GM23248 (cell line): ENCODE measurements at regions not wholly inside any gene's neighbourhood (a gene's known extent, or its start where the extent isn't known, plus 50 kb on each side); places are given as distances from the start of the nearest gene placed in this dataset.

Experiments used
- DNase-seq: peaks from one replicate; pipeline ENCODE4 v3.0.0-alpha.2; 2015
- H2AFZ ChIP-seq: fragments of 200-600 bp; sonication (generic); 2 replicates; pipeline ENCODE4 v1.6.1; 2016; ENCODE audit warnings: antibody characterized with exemption
- H3F3A ChIP-seq: fragments of 200-600 bp; sonication (generic); 2 replicates; pipeline ENCODE4 v1.6.1; 2016; ENCODE audit warnings: mild to moderate bottlenecking, antibody characterized with exemption, mixed run types; ENCODE audit not compliant: insufficient read depth
- H3K27ac ChIP-seq: fragments of 200-600 bp; sonication (generic); 2 replicates; pipeline ENCODE4 v1.5.1; 2016; ENCODE audit warnings: mild to moderate bottlenecking
- H3K27me3 ChIP-seq: fragments of 200-600 bp; sonication (generic); replicated peaks from 2 replicates; pipeline ENCODE4 v1.6.1; 2016; ENCODE audit warnings: mild to moderate bottlenecking; ENCODE audit not compliant: insufficient read depth
- H3K36me3 ChIP-seq: fragments of 200-600 bp; sonication (generic); 2 replicates; pipeline ENCODE4 v1.6.1; 2016; ENCODE audit warnings: low read depth, mild to moderate bottlenecking
- H3K4me1 ChIP-seq: fragments of 200-600 bp; sonication (generic); 2 replicates; pipeline ENCODE4 v1.6.1; 2016; ENCODE audit warnings: mild to moderate bottlenecking; ENCODE audit not compliant: insufficient read depth
- H3K4me2 ChIP-seq: fragments of 200-600 bp; sonication (generic); one replicate; pipeline ENCODE4 v1.6.1; 2016; ENCODE audit warnings: mild to moderate bottlenecking; ENCODE audit not compliant: unreplicated experiment
- H3K4me3 ChIP-seq: fragments of 200-600 bp; sonication (generic); 2 replicates; pipeline ENCODE4 v1.5.1; 2016; ENCODE audit warnings: mild to moderate bottlenecking
- H3K79me2 ChIP-seq: fragments of 200-600 bp; sonication (generic); 2 replicates; pipeline ENCODE4 v1.6.1; 2016; ENCODE audit warnings: mild to moderate bottlenecking; ENCODE audit not compliant: insufficient read depth
- H3K9ac ChIP-seq: fragments of 200-600 bp; sonication (generic); 2 replicates; pipeline ENCODE4 v1.6.1; 2016; ENCODE audit warnings: mild to moderate bottlenecking
- H3K9me2 ChIP-seq: fragments of 200-600 bp; sonication (generic); 2 replicates; pipeline ENCODE4 v1.6.1; 2016; ENCODE audit warnings: mixed run types, mild to moderate bottlenecking, moderate library complexity; ENCODE audit not compliant: insufficient read depth
- H3K9me3 ChIP-seq: fragments of 200-600 bp; sonication (generic); one replicate; pipeline ENCODE4 v1.6.1; 2017; ENCODE audit warnings: low read depth
- H4K20me1 ChIP-seq: fragments of 200-600 bp; sonication (generic); 2 replicates; pipeline ENCODE4 v1.6.0; 2016; ENCODE audit not compliant: insufficient read depth
- EZH2 ChIP-seq: fragments of 200-600 bp; sonication (generic); IDR thresholded peaks from 2 replicates; pipeline ENCODE4 v1.6.1; 2018; ENCODE audit warnings: antibody characterized with exemption, mild to moderate bottlenecking; ENCODE audit not compliant: insufficient read depth, poor library complexity, severe bottlenecking
- EZH2phosphoT487 ChIP-seq: fragments of 200-600 bp; sonication (generic); IDR thresholded peaks from 2 replicates; pipeline ENCODE4 v1.6.1; 2018; ENCODE audit warnings: antibody characterized with exemption, moderate library complexity, mild to moderate bottlenecking, low read depth; ENCODE audit not compliant: insufficient read depth
- WGBS, 2 experiments: methylation state at CpG; one replicate each; pipeline ENCODE4 v1.1.6; 2015 to 2017; ENCODE audit warnings: low lambda C conversion rate in 2 of 2, low coverage in 1 of 2; ENCODE audit errors: missing lambda C conversion rate in 2 of 2; 5-methylcytosine and 5-hydroxymethylcytosine counted together
- in situ Hi-C: fragments of 300-500 bp; cut with MboI; formaldehyde crosslinking; loops from 2 replicates; pipeline ENCODE4 v1.15.0; 2020

DNA sequence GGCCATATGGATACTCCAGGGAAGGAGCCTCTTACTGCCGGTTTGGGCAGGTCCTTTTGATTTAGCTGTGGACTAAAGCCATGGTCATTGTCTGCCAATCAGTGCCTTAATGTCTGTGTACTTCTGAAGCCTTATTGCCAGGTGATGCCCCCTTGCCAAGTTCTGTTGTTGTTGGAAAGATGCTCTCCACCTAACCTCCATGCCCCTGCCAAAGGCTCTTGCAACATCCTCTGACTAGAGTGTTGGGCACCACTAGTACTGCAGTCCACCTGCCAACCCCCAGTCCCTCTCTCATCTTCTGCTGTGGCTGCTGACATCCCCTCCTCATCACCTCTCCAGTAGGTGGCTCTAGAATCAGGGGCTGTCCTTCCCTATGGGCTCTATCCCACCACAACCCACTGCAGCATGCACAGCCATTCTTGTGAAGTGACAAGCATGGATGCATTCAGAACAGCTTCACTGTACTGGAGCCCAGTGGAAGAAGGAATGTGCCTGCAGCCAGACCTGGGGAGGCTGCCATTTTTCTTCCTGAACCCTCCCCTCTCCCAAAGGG is 375.3 kb upstream of the CDH5 start:
- Histone ChIP-seq H3K4me1 (no peaks in the 10 kb centered on the region), H3K79me2 (no peaks in the 10 kb centered on the region), H3K27me3 (peaks cover 2% of the 10 kb centered on the region; the same call in 1 of the 2 replicates), H3K4me3 (no peak overlapping the region), H2AFZ (no peak overlapping the region), H3K9me2 (no peaks in the 10 kb centered on the region), H3K27ac (no peak overlapping the region), H3K36me3 (no peaks in the 10 kb centered on the region), H3F3A (no peaks in the 10 kb centered on the region), H4K20me1 (no peaks in the 10 kb centered on the region), H3K4me2 (no peak overlapping the region), H3K9me3 (no peaks in the 10 kb centered on the region), H3K9ac (no peak overlapping the region)
- no peak for DNase-seq
- 14 to 43% methylated on average over 1 of the region's 1 CpG for WGBS, 2 experiments
- in situ Hi-C loops: no loop called here
- no peak for TF ChIP-seq EZH2phosphoT487

DNA sequence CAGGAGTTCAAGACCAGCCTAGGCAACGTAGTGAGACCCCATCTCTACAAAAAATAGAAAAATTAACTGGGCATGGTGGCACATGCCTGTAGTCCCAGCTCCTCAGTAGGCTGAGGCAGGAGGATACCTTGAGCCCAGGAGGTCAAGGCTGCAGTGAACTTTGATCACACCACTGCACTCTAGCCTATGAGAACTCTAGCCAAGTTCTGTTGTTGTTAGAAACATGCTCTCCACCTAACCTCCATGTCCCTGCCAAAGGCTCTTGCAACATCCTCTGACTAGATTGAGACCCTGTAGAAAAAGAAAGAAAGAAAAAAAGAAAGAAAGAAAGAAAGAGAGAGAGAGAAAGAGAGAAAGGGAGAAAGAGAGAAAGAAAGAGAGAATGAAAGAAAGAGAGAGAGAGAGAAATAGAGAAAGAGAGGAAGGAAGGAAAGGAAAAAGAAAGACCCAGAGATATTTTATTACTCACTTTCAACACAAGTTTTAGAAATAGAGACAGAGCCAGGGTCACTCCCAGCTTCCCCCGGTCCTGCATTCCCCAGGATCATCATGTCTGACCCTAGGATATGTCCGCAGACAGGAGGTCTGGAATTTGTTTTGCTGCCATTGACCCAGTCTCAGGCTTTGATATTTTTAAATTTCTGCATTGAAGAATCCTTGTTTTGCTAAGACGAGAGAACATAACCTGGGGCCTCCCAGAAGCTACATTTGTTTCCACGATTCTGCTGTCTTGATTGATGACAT is 376.5 kb upstream of the CDH5 start:
- Histone ChIP-seq H3K4me1 (no peaks in the 10 kb centered on the region), H3K27ac (no peak overlapping the region), H2AFZ (no peak overlapping the region), H4K20me1 (no peaks in the 10 kb centered on the region), H3K4me3 (no peak overlapping the region), H3K9ac (no peak overlapping the region), H3K4me2 (no peak overlapping the region), H3K9me2 (no peaks in the 10 kb centered on the region), H3K27me3 (peaks cover 2% of the 10 kb centered on the region; the same call in 1 of the 2 replicates), H3K79me2 (no peaks in the 10 kb centered on the region), H3K36me3 (no peaks in the 10 kb centered on the region), H3K9me3 (no peaks in the 10 kb centered on the region), H3F3A (no peaks in the 10 kb centered on the region)
- no peak for TF ChIP-seq EZH2phosphoT487
- TF ChIP-seq EZH2: no peak
- no peak for DNase-seq
- in situ Hi-C loops: no loop called here
- WGBS, 2 experiments: 62 to 64% methylated on average over 5 of the region's 5 CpGs

DNA sequence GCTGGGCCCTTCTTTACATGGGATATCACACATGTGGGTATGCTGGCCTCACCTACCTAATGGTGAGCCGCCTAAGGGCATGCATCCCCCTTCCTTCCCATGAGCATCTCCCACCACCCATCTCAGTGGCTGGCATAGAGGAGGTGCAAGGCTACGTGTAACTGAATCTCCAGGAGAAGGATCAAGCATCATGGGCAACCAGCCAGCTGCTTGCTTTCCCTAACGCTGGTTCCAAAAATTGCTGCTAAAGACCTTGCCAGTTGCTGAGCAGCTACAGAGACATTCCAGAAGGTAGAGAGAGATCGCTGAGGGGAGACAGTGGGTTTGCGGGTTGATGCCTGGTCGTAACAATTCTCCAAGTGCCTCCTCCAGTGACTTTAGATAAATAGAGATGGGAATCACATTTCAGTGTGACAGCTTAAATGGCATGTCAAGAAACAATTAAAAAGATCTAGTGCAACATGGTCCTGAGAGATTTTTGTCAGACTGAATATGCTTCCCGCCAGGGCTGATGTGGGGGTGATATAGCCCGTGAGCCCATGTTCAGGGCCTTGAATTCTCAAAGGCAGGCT is 378.4 kb upstream of the CDH5 start:
- in situ Hi-C loops: no loop called here

DNA sequence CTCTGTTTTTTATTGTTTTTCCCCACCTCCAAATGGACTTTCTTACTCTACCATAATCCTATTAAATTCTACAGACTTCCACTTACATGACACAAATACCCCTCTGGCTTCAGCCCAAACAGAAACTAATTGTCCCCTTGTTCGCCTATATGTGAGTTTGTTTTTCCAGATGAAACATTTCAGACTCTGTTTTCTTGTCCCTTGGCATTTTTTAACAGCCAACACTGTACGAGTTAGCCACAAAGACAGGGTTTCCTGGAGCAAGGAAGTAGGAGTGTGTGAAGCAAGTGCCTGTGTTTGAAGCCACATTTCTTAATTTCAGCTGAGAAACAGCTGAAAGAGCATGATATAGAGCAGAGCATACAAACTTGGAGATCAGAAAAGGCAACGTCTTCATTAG is 382.2 kb upstream of the CDH5 start:
- DNase-seq: no peak
- Histone ChIP-seq H3K9me3 (no peaks in the 10 kb centered on the region), H3K4me1 (no peaks in the 10 kb centered on the region), H3K36me3 (no peaks in the 10 kb centered on the region), H2AFZ (peak overlapping the region; percentile 16; the same call in 1 of the 2 replicates), H3K9me2 (no peaks in the 10 kb centered on the region), H3K27me3 (no peaks in the 10 kb centered on the region; the same call in 1 of the 2 replicates), H3K4me2 (no peak overlapping the region), H3F3A (no peaks in the 10 kb centered on the region), H3K4me3 (no peak overlapping the region), H4K20me1 (no peaks in the 10 kb centered on the region), H3K79me2 (no peaks in the 10 kb centered on the region), H3K27ac (no peak overlapping the region), H3K9ac (no peak overlapping the region)
- WGBS, 2 experiments: 38 to 44% methylated on average over 3 of the region's 3 CpGs
- in situ Hi-C loops: no loop called here
- TF ChIP-seq EZH2: no peak
- no peak for TF ChIP-seq EZH2phosphoT487

More for the DNA sequence above, 378.4 kb upstream of the CDH5 start:
- Histone ChIP-seq H3K9me2 (no peaks in the 10 kb centered on the region), H3K27me3 (peaks cover 2% of the 10 kb centered on the region; the same call in 1 of the 2 replicates), H2AFZ (no peak overlapping the region), H3K9ac (no peak overlapping the region), H3K4me1 (no peaks in the 10 kb centered on the region), H3K79me2 (no peaks in the 10 kb centered on the region), H3K36me3 (no peaks in the 10 kb centered on the region), H3K4me3 (no peak overlapping the region), H3K4me2 (no peak overlapping the region), H3F3A (no peaks in the 10 kb centered on the region), H4K20me1 (no peaks in the 10 kb centered on the region), H3K27ac (no peak overlapping the region), H3K9me3 (no peaks in the 10 kb centered on the region)
- DNase-seq: no peak
- no peak for TF ChIP-seq EZH2phosphoT487
- WGBS, 2 experiments: 71 to 76% methylated on average over 8 of the region's 8 CpGs
